ENCODE measurements at regions not wholly inside any gene's neighbourhood (a gene's known extent, or its start where the extent isn't known, plus 50 kb on each side); places are given as distances from the start of the nearest gene placed in this dataset.

DNA sequence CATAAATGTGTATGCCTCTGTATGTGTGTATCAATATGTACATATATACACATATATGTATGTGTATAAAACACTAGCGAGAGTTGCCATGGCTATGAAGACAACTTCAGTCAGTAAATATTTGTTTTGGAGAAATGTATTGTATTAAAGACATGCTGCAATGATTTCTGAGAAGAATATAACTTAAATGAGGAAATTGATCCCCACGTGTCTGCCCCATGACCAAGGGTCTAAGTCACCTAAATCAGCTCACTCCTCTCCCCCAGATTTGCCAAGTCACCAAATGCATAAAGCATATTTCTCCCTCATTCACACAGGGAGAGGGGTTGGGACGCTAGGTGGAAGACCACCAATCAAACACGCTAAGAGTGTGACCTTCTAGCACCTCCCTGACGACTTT is 58.3 kb upstream of the LYST start:
- Histone ChIP-seq H2BK15ac (ENCODE audit: low read depth, low read length) (no peak overlapping the region), H3K23ac (ENCODE audit: low read depth, low read length) (no peak overlapping the region), H3K4me3 (ENCODE audit: insufficient read depth, low read depth, low read length) (no peak overlapping the region), H3K9me1 (ENCODE audit: insufficient read depth, low read length) (peaks cover 22% of the 10 kb centered on the region), H3K36me3 (ENCODE audit: control insufficient read depth, insufficient read depth, low read length) (no peaks in the 10 kb centered on the region), H3K27me3 (ENCODE audit: control insufficient read depth, insufficient read depth, low read length) (no peaks in the 10 kb centered on the region), H3K4me2 (ENCODE audit: low read depth, low read length) (no peak overlapping the region), H4K8ac (ENCODE audit: low read depth in 2 of 2, low read length in 2 of 2) (no peak overlapping the region), H2BK120ac (ENCODE audit: low read depth, low read length) (no peak overlapping the region), H2AK9ac (replicated peaks; ENCODE audit: low read depth, low read length, poor library complexity) (no peak overlapping the region), H3K4ac (ENCODE audit: low read depth, low read length) (no peak overlapping the region), H4K20me1 (ENCODE audit: insufficient read depth, low read length) (no peaks in the 10 kb centered on the region), H2BK20ac (ENCODE audit: low read depth, low read length) (no peak overlapping the region), H3K27ac (ENCODE audit: insufficient read depth, low read length) (no peak overlapping the region), H3K56ac (ENCODE audit: extremely low read depth, insufficient read depth, low read length) (no peak overlapping the region), H4K5ac (ENCODE audit: low read depth, low read length) (no peak overlapping the region), H3K9ac (ENCODE audit: low read depth, low read length) (no peak overlapping the region), H4K91ac (ENCODE audit: insufficient read depth, low read depth, low read length) (no peak overlapping the region), H3K14ac (replicated peaks; ENCODE audit: low read depth, low read length) (no peak overlapping the region), H2AK5ac (ENCODE audit: low read depth, low read length) (no peak overlapping the region), H2AFZ (replicated peaks; ENCODE audit: low read length, poor library complexity) (no peak overlapping the region), H3K9me3 (ENCODE audit: control insufficient read depth, insufficient read depth, low read length) (no peaks in the 10 kb centered on the region), H3K4me1 (ENCODE audit: control insufficient read depth, insufficient read depth, low read length) (peaks cover 13% of the 10 kb centered on the region), H3K18ac (ENCODE audit: low read depth, low read length) (no peak overlapping the region), H3K79me1 (ENCODE audit: low read depth in 1 of 2, low read length in 2 of 2) (no peaks in the 10 kb centered on the region), H2BK5ac (ENCODE audit: low read depth, low read length, poor library complexity, severe bottlenecking) (no peak overlapping the region)
- ChIA-PET POLR2A (ENCODE audit: unreplicated experiment) (no interaction called here), CTCF (no interaction called here)
- dilution Hi-C loops (cut with HindIII; ENCODE audit: low sequenced_read_pairs, unreplicated experiment): no loop called here
- no peak for DNase-seq
- BruUV-seq (replicated peaks): no TSS peak
- ATAC-seq (ENCODE audit: low read depth): no peak
- in situ Hi-C loops (cut with MboI; ENCODE audit: low sequenced_read_pairs): no loop called here
- intact Hi-C loops (cut with micrococcal nuclease): no loop called here
- no CpG with 5 or more reads among the region's 5 CpGs for WGBS, 2 experiments (ENCODE audit: extremely low coverage in 2 of 2, insufficient read length in 1 of 2)
- TF ChIP-seq CEBPB (IDR thresholded peaks at IDR 0.05; ENCODE audit: low read depth, low read length): no peak
- TF ChIP-seq CTCF (conservative IDR thresholded peaks at IDR 0.05; ENCODE audit: low read depth, low read length): no peak
- no peak for TF ChIP-seq RCOR1 (IDR thresholded peaks at IDR 0.05; ENCODE audit: insufficient replicate concordance, low read length)
- no peak for TF ChIP-seq SMC3 (IDR thresholded peaks at IDR 0.05; ENCODE audit: low read depth, low read length)
- TF ChIP-seq MXI1 (IDR thresholded peaks at IDR 0.05; ENCODE audit: borderline replicate concordance, low read depth, low read length): no peak
- no peak for TF ChIP-seq CHD1 (IDR thresholded peaks at IDR 0.05; ENCODE audit: low read depth, low read length)
- TF ChIP-seq POLR2A (IDR thresholded peaks at IDR 0.05; ENCODE audit: low read depth, low read length): no peak
- TF ChIP-seq RFX5 (IDR thresholded peaks at IDR 0.05; ENCODE audit: low read depth, low read length): no peak
- TF ChIP-seq MAZ (IDR thresholded peaks at IDR 0.05; ENCODE audit: borderline replicate concordance, low read depth, low read length): no peak
- TF ChIP-seq FOS (IDR thresholded peaks at IDR 0.05; ENCODE audit: low read depth, low read length): no peak
